WTC11 (cell line): ENCODE measurements at regions not wholly inside any gene's neighbourhood (a gene's known extent, or its start where the extent isn't known, plus 50 kb on each side); places are given as distances from the start of the nearest gene placed in this dataset.

Source experiments
- ATF3 ChIP-seq: sonication (generic); formaldehyde crosslinking; conservative IDR thresholded peaks from 2 replicates; pipeline ENCODE4 v1.8.1; 2022; ENCODE audit warnings: mild to moderate bottlenecking, missing genetic modification reagents
- E2F1 ChIP-seq: sonication (generic); formaldehyde crosslinking; IDR thresholded peaks from 2 replicates; pipeline ENCODE4 v1.8.0; 2022; ENCODE audit warnings: mild to moderate bottlenecking, missing genetic modification reagents
- FOXJ3 ChIP-seq: sonication (generic); formaldehyde crosslinking; IDR thresholded peaks from 2 replicates; pipeline ENCODE4 v1.9.0; 2021; ENCODE audit warnings: missing genetic modification reagents, mild to moderate bottlenecking, borderline replicate concordance
- GABPB1 ChIP-seq: sonication (generic); formaldehyde crosslinking; IDR thresholded peaks from 2 replicates; pipeline ENCODE4 v1.8.1; 2023; ENCODE audit warnings: mild to moderate bottlenecking, missing genetic modification reagents
- HMGA2 ChIP-seq: fragments of 250-450 bp; sonication (Bioruptor Pico); IDR thresholded peaks from 2 replicates; pipeline ENCODE4 v1.4.0; 2021; ENCODE audit warnings: mild to moderate bottlenecking, moderate library complexity
- MAX ChIP-seq: sonication (generic); formaldehyde crosslinking; IDR thresholded peaks from 2 replicates; pipeline ENCODE4 v1.8.0; 2022; ENCODE audit warnings: mild to moderate bottlenecking, missing genetic modification reagents
- SMAD3 ChIP-seq: sonication (generic); formaldehyde crosslinking; IDR thresholded peaks from 2 replicates; pipeline ENCODE4 v1.8.0; 2022; ENCODE audit warnings: missing genetic modification reagents, mild to moderate bottlenecking, borderline replicate concordance
- TP53 ChIP-seq: sonication (generic); formaldehyde crosslinking; IDR thresholded peaks from 2 replicates; pipeline ENCODE4 v1.8.1; 2023; ENCODE audit warnings: mild to moderate bottlenecking, missing genetic modification reagents
- ZNF138 ChIP-seq: sonication (generic); formaldehyde crosslinking; conservative IDR thresholded peaks from 2 replicates; pipeline ENCODE4 v1.8.1; 2022; ENCODE audit warnings: mild to moderate bottlenecking, moderate library complexity, missing genetic modification reagents
- ZNF423 ChIP-seq: fragments of 250-450 bp; sonication (Bioruptor Pico); IDR thresholded peaks from 2 replicates; pipeline ENCODE4 v2.1.2; 2022; ENCODE audit warnings: mild to moderate bottlenecking, moderate library complexity
- TF ChIP-seq, protein P1 (sequence below): fragments of 200-600 bp; IDR thresholded peaks from 2 replicates; pipeline ENCODE4 v1.8.0; 2022; ENCODE audit warnings: antibody characterized with exemption
- TF ChIP-seq, protein P2 (sequence below): sonication (generic); formaldehyde crosslinking; IDR thresholded peaks from 2 replicates; pipeline ENCODE4 v1.8.1; 2022; ENCODE audit warnings: low read depth, missing genetic modification reagents, borderline replicate concordance
- TF ChIP-seq, protein P3 (sequence below): sonication (generic); formaldehyde crosslinking; IDR thresholded peaks from 2 replicates; pipeline ENCODE4 v1.8.1; 2023; ENCODE audit warnings: mild to moderate bottlenecking, missing genetic modification reagents

DNA sequence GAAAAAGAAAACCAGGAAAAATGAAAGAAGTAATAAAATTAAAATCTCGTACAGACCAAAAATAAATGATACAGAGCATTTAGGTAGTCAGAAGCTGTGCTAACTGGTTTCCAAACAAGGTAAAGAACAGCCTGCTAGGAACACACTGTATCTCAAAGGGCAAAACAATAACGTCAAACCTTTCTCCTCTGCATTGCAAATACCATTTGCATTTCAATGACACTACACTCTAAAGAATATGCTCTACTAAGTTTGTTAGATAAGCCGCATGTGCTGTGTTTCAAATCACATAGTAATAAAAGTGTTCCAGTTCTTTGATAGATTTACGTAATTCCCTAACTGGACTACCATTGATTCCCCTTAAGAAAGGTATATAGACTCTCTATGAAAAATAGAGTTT, 648.8 kb downstream of the PLA2G4A start:
- TF ChIP-seq, protein P1, sequence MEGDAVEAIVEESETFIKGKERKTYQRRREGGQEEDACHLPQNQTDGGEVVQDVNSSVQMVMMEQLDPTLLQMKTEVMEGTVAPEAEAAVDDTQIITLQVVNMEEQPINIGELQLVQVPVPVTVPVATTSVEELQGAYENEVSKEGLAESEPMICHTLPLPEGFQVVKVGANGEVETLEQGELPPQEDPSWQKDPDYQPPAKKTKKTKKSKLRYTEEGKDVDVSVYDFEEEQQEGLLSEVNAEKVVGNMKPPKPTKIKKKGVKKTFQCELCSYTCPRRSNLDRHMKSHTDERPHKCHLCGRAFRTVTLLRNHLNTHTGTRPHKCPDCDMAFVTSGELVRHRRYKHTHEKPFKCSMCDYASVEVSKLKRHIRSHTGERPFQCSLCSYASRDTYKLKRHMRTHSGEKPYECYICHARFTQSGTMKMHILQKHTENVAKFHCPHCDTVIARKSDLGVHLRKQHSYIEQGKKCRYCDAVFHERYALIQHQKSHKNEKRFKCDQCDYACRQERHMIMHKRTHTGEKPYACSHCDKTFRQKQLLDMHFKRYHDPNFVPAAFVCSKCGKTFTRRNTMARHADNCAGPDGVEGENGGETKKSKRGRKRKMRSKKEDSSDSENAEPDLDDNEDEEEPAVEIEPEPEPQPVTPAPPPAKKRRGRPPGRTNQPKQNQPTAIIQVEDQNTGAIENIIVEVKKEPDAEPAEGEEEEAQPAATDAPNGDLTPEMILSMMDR: no peak
- TF ChIP-seq FOXJ3 (CRISPR knock-in tag) (no peak), HMGA2 (CRISPR knock-in tag) (no peak), ATF3 (CRISPR knock-in tag) (no peak), GABPB1 (CRISPR knock-in tag) (no peak), ZNF423 (CRISPR knock-in tag) (no peak), MAX (CRISPR knock-in tag) (no peak), TP53 (CRISPR knock-in tag) (no peak), SMAD3 (CRISPR knock-in tag) (no peak), ZNF138 (CRISPR knock-in tag) (no peak), E2F1 (CRISPR knock-in tag) (no peak)
- TF ChIP-seq, protein P2, sequence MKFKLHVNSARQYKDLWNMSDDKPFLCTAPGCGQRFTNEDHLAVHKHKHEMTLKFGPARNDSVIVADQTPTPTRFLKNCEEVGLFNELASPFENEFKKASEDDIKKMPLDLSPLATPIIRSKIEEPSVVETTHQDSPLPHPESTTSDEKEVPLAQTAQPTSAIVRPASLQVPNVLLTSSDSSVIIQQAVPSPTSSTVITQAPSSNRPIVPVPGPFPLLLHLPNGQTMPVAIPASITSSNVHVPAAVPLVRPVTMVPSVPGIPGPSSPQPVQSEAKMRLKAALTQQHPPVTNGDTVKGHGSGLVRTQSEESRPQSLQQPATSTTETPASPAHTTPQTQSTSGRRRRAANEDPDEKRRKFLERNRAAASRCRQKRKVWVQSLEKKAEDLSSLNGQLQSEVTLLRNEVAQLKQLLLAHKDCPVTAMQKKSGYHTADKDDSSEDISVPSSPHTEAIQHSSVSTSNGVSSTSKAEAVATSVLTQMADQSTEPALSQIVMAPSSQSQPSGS (CRISPR knock-in tag): no peak
- TF ChIP-seq, protein P3, sequence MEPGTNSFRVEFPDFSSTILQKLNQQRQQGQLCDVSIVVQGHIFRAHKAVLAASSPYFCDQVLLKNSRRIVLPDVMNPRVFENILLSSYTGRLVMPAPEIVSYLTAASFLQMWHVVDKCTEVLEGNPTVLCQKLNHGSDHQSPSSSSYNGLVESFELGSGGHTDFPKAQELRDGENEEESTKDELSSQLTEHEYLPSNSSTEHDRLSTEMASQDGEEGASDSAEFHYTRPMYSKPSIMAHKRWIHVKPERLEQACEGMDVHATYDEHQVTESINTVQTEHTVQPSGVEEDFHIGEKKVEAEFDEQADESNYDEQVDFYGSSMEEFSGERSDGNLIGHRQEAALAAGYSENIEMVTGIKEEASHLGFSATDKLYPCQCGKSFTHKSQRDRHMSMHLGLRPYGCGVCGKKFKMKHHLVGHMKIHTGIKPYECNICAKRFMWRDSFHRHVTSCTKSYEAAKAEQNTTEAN (CRISPR knock-in tag): no peak
